ENCODE measurements at regions not wholly inside any gene's neighbourhood (a gene's known extent, or its start where the extent isn't known, plus 50 kb on each side); places are given as distances from the start of the nearest gene placed in this dataset.

DNA sequence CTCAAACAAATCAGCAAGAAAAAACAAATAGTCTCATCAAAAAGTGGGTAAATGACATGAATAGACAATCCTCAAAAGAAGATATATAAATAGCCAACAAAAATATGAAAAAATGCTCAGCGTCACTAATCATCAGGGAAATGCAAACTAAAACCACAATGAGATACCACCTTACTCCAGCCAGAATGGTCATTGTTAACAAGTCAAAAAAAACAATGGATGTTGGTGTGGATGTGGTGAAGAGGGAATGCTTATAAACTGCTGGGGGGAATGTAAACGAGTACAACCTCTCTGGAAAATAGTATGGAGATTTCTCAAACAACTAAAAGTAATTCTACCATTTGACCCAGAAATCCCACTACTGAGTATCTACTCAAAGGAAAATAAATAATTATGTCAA lies 239.2 kb upstream of the RFC3 start:
- Histone ChIP-seq H3K4me3 (no peak overlapping the region), H3K36me3 (no peaks in the 10 kb centered on the region), H3K9me3 (no peaks in the 10 kb centered on the region), H3K4me1 (no peaks in the 10 kb centered on the region), H3K27ac (no peak overlapping the region), H3K27me3 (no peaks in the 10 kb centered on the region)
- TF ChIP-seq, protein P1, sequence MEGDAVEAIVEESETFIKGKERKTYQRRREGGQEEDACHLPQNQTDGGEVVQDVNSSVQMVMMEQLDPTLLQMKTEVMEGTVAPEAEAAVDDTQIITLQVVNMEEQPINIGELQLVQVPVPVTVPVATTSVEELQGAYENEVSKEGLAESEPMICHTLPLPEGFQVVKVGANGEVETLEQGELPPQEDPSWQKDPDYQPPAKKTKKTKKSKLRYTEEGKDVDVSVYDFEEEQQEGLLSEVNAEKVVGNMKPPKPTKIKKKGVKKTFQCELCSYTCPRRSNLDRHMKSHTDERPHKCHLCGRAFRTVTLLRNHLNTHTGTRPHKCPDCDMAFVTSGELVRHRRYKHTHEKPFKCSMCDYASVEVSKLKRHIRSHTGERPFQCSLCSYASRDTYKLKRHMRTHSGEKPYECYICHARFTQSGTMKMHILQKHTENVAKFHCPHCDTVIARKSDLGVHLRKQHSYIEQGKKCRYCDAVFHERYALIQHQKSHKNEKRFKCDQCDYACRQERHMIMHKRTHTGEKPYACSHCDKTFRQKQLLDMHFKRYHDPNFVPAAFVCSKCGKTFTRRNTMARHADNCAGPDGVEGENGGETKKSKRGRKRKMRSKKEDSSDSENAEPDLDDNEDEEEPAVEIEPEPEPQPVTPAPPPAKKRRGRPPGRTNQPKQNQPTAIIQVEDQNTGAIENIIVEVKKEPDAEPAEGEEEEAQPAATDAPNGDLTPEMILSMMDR (IDR thresholded peaks at IDR 0.05), result no peak
- no peak for DNase-seq
- ATAC-seq, result no peak
- intact Hi-C loops (cut with DNase I), result no loop called here

DNA sequence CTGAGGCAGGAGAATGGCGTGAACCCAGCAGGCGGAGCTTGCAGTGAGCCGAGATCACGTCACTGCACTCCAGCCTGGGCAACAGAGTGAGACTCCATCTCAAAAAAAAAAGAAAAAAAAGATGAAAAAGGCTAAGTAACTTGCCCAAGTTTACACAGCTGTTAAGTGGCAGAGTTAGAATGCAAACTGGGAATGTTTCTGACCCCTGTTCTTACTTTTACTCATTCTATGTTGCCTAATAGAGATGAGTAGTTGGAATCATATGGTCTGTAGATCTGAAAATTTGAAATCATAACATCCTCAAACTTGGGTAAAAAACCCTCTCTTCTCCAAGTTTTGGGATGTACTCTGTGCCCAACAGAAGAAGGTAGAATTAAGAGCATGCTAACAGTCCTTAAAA lies 235.8 kb upstream of the RFC3 start:
- no peak overlapping the region for H3K27ac ChIP-seq
- ATAC-seq, result no peak

GRCh38 chr13:33583398-33583797 lies 234.6 kb upstream of the RFC3 start:
- DNase-seq, result no peak
- H3K36me3 ChIP-seq, result no peaks in the 10 kb centered on the region
- H3K27me3 ChIP-seq, result no peaks in the 10 kb centered on the region
- intact Hi-C loops (cut with DNase I), result no loop called here
- TF ChIP-seq, protein P1 (IDR thresholded peaks at IDR 0.05), result no peak
- no peak for ATAC-seq
- no peaks in the 10 kb centered on the region for H3K4me1 ChIP-seq
- H3K4me3 ChIP-seq, result no peak overlapping the region
- H3K27ac ChIP-seq, result no peak overlapping the region
- H3K9me3 ChIP-seq, result no peaks in the 10 kb centered on the region

More for the DNA sequence above, 235.8 kb upstream of the RFC3 start:
- DNase-seq, result no peak
- TF ChIP-seq, protein P1 (IDR thresholded peaks at IDR 0.05), result no peak
- no peaks in the 10 kb centered on the region for H3K4me1 ChIP-seq
- H3K4me3 ChIP-seq, result no peak overlapping the region
- intact Hi-C loops (cut with DNase I), result no loop called here
- H3K9me3 ChIP-seq, result no peaks in the 10 kb centered on the region
- H3K36me3 ChIP-seq, result no peaks in the 10 kb centered on the region
- no peaks in the 10 kb centered on the region for H3K27me3 ChIP-seq

- no peak for DNase-seq
- no peaks in the 10 kb centered on the region for H3K4me1 ChIP-seq
- intact Hi-C loops (cut with DNase I), result no loop called here
- no peak overlapping the region for H3K4me3 ChIP-seq
- no peaks in the 10 kb centered on the region for H3K27me3 ChIP-seq
- no peaks in the 10 kb centered on the region for H3K36me3 ChIP-seq
- H3K27ac ChIP-seq, result no peak overlapping the region
- TF ChIP-seq, protein P1 (IDR thresholded peaks at IDR 0.05), result no peak
- no peak for ATAC-seq
- no peaks in the 10 kb centered on the region for H3K9me3 ChIP-seq
Measured at GRCh38 chr13:33590936-33591335, 227.0 kb upstream of the RFC3 start.

- Histone ChIP-seq H3K9me3 (no peaks in the 10 kb centered on the region), H3K27me3 (no peaks in the 10 kb centered on the region), H3K27ac (no peak overlapping the region), H3K36me3 (no peaks in the 10 kb centered on the region), H3K4me1 (peaks cover 7% of the 10 kb centered on the region), H3K4me3 (no peak overlapping the region)
- intact Hi-C loops (cut with DNase I), result no loop called here
- TF ChIP-seq, protein P1 (IDR thresholded peaks at IDR 0.05), result no peak
- DNase-seq, result no peak
- ATAC-seq, result no peak
Measured at GRCh38 chr13:33606692-33607091, 211.3 kb upstream of the RFC3 start.

DNA sequence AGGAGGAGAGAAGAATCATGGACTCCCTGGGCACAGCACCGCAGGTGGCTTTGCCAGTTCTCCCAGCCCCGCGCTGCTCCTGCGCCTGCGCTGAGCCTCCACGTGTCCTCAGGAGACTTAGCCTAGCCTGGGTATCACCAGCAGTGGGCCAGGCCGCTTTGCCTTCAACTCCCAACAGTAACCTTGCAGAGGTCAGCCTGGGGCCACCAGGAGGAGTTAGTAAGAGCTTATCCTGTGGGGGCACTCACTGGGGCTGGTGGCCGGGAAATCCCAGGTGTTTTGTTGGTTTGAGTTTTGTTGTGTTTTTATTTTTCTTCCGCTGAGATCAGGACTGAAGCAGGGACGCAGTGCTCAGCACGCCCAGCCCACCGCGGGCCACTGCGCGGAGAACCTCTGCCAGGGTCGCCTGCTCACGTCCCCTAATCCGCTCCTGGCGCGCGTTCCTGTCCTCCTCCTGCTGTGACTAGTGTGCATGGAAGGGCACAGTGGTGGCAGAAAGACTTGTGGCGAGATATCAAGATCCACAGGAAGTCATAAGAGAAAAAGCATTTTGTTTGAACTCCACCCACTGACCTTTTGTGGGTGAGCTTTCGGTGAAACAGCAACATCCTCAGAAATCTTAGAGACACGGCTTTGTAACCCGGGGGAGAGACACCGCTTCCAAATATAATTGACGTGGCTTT lies 207.4 kb upstream of the RFC3 start:
- peak overlapping the region; percentile 29 for H3K4me3 ChIP-seq
- H3K9me3 ChIP-seq, result no peaks in the 10 kb centered on the region
- TF ChIP-seq, protein P1 (IDR thresholded peaks at IDR 0.05), result no peak
- H3K27me3 ChIP-seq, result no peaks in the 10 kb centered on the region
- peak overlapping the region; percentile 83 for H3K27ac ChIP-seq
- ATAC-seq (peak; percentile 54), DNase-seq (no peak)
- no peaks in the 10 kb centered on the region for H3K36me3 ChIP-seq
- H3K4me1 ChIP-seq, result peaks cover 13% of the 10 kb centered on the region
- intact Hi-C loops (cut with DNase I), result no loop called here

Measured in upper lobe of right lung (tissue), 1 donor.